Heart left ventricle (tissue), 16 donors: ENCODE measurements at regions not wholly inside any gene's neighbourhood (a gene's known extent, or its start where the extent isn't known, plus 50 kb on each side); places are given as distances from the start of the nearest gene placed in this dataset.

Experiments
- ATAC-seq, 4 donors: fragments of 200-7000 bp; cut with Tn5 transposase; one replicate each; pipeline ENCODE4 v1.9.1; 2020 to 2022; ENCODE audit warnings: moderate library complexity in 4 of 4, mild to moderate bottlenecking in 3 of 4, moderate number of reproducible peaks in 1 of 4
- DNase-seq, 5 donors: peaks; one replicate each; pipeline ENCODE4 v3.0.0-alpha.2; 2020
- H3K27ac ChIP-seq, 12 donors: fragments of 200-600 bp; sonication (generic) in 4 of 12; one replicate each; pipeline versions ENCODE4 v1.5.0 to v1.8.0; 2016 to 2022; ENCODE audit warnings: mild to moderate bottlenecking in 2 of 12
- H3K27me3 ChIP-seq, 9 donors: fragments of 200-600 bp; sonication (generic) in 2 of 9; one replicate each; pipeline versions ENCODE4 v1.5.1 to v1.8.0; 2016 to 2022; ENCODE audit warnings: mild to moderate bottlenecking in 3 of 9
- H3K36me3 ChIP-seq, 9 donors: fragments of 200-600 bp; sonication (generic) in 2 of 9; one replicate each; pipeline versions ENCODE4 v1.5.0 to v1.8.0; 2018 to 2022; ENCODE audit warnings: mild to moderate bottlenecking in 2 of 9
- H3K4me1 ChIP-seq, 12 donors: fragments of 200-600 bp; sonication (generic) in 4 of 12; one replicate each; pipeline versions ENCODE4 v1.5.0 to v1.8.0; 2016 to 2022; ENCODE audit warnings: mild to moderate bottlenecking in 3 of 12
- H3K4me3 ChIP-seq, 12 donors: fragments of 200-600 bp; sonication (generic) in 4 of 12; one replicate each; pipeline versions ENCODE4 v1.5.0 to v1.8.0; 2017 to 2022; ENCODE audit warnings: mild to moderate bottlenecking in 9 of 12, moderate library complexity in 4 of 12
- H3K9me3 ChIP-seq, 12 donors: fragments of 200-600 bp; sonication (generic) in 4 of 12; one replicate each; pipeline versions ENCODE4 v1.5.0 to v1.8.0; 2016 to 2022; ENCODE audit warnings: mild to moderate bottlenecking in 1 of 12
- POLR2A ChIP-seq, 2 donors: fragments of 450-650 bp; IDR thresholded peaks; one replicate each; pipeline ENCODE4 v1.6.1; 2017; ENCODE audit warnings: antibody characterized with exemption in 2 of 2, mild to moderate bottlenecking in 2 of 2, moderate library complexity in 2 of 2
- WGBS, 4 donors: extraction: QIAGEN DNeasy Blood & Tissue Kit in 2 of 4; methylation state at CpG; one replicate each; pipeline versions ENCODE4 v1.1.5 to v1.1.7; 2013 to 2018; 5-methylcytosine and 5-hydroxymethylcytosine counted together
- intact Hi-C, 10 donors: fragments of 100-400 bp; cut with DNase I; formaldehyde crosslinking; loops; one replicate each; pipeline versions ENCODE4 v1.11.1 to v1.14.2; 2022
- TF ChIP-seq, protein P1 (sequence below), 12 donors: fragments of 200-600 bp; sonication (generic) in 4 of 12; IDR thresholded peaks; one replicate each; pipeline versions ENCODE4 v1.5.0 to v1.8.0; 2018 to 2022; ENCODE audit warnings: antibody characterized with exemption in 12 of 12, mild to moderate bottlenecking in 5 of 12
- donor health status: ischemic (EF 13 %, LVEDD 7.1; RV severe dilation, severe dysfunction).
- donor health status: healthy with polysubstance abuse.
- donor health status: DM: no; HTN: yes; CAD: no.
- donor health status: DM: no; HTN: no; CAD: no.
- donor health status: ischemic (EF 25% LVEDD 6.9; RV normal size, moderate dysfunction).
- donor health status: ischemic (EF 25% LVEDD 5.7; RV mildly dilated, moderate dysfunction).
- donor health status: healthy.
- donor health status: DM: yes; HTN: yes; CAD: no.
- donor health status: ischemic (EF 35%, LVEDD 5.7; RV mildly dilated, moderate dysfunction).
- donor health status: nonischemic (EF 11% LVEDD 7.7; RV severe dilation, severe dysfunction).
- donor health status: DM: yes; HTN: yes; CAD: no.
- donor health status: PGD.
- donor health status: ischemic (EF 29% LVEDD 5.4; RV normal size, mild dysfunction).
- donor health status: nonischemic (EF 23%, LVEDD 6.1; RV moderate dilation, normal function).

DNA sequence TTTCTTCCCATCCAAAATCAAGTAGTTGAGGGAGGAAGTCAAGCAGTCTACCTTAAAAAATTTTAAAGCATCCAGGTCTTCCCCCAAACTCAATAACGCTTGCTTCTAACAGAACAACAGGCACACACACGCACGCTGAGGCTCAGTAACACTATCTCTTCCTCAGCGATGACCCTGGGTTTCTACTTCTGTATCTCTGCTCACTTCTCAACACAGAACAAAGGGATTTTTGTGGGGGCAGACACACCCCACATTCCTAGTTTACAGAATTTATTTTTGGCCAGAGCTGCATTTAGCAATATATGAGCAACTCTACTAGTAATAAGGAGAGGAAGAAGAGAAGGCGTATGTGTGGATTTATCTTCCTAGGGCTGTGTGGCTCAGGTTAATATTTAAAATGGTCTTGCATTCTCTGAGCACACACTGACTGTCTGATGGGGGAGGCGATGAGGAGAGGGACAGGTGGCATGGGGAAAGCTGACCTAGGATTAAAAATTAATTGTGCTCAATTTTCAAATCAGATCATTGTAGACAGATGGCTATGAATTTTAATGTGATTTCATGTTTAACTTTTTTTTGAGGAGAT, 71.3 kb upstream of the PPM1B start:
- H3K4me3 ChIP-seq = no peak overlapping the region
- intact Hi-C loops = no loop called here
- peaks cover 0 to 17% (median 7%) of the 10 kb centered on the region in 12 donors for H3K4me1 ChIP-seq
- 69 to 80% (median 74%) methylated on average over 6 of the region's 6 CpGs for WGBS, 4 donors
- ATAC-seq (no peak), DNase-seq (no peak)
- TF ChIP-seq, protein P1, sequence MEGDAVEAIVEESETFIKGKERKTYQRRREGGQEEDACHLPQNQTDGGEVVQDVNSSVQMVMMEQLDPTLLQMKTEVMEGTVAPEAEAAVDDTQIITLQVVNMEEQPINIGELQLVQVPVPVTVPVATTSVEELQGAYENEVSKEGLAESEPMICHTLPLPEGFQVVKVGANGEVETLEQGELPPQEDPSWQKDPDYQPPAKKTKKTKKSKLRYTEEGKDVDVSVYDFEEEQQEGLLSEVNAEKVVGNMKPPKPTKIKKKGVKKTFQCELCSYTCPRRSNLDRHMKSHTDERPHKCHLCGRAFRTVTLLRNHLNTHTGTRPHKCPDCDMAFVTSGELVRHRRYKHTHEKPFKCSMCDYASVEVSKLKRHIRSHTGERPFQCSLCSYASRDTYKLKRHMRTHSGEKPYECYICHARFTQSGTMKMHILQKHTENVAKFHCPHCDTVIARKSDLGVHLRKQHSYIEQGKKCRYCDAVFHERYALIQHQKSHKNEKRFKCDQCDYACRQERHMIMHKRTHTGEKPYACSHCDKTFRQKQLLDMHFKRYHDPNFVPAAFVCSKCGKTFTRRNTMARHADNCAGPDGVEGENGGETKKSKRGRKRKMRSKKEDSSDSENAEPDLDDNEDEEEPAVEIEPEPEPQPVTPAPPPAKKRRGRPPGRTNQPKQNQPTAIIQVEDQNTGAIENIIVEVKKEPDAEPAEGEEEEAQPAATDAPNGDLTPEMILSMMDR (IDR thresholded peaks at IDR 0.05) = no peak
- TF ChIP-seq POLR2A (IDR thresholded peaks at IDR 0.05) = no peak
- no peaks in the 10 kb centered on the region for H3K36me3 ChIP-seq
- peaks cover 0 to 6% (median 0%) of the 10 kb centered on the region in 12 donors for H3K9me3 ChIP-seq
- H3K27ac ChIP-seq = no peak overlapping the region
- H3K27me3 ChIP-seq = no peaks in the 10 kb centered on the region

DNA sequence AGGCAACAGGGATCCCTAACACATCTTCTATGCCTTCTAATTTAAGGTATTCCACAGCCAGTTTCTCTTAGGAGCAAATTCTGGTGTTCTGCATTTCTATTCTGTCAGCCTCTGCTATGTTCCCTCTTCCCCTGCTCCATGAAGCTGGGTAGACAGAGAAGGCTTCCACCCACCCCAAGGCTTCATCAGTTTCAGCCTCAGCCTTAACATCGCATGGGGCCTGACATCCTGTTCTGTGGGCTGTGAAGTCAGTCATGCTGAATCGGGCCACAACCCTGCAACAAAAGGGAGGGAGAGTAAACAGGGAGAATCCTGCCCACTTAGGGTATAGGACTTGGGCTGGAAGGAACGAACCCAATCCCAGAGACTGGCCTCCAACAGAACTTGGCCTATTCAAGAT, 70.6 kb upstream of the PPM1B start:
- H3K9me3 ChIP-seq = peaks cover 0 to 5% (median 0%) of the 10 kb centered on the region in 12 donors
- ATAC-seq = no peak
- H3K27ac ChIP-seq = no peak overlapping the region
- TF ChIP-seq, protein P1 (IDR thresholded peaks at IDR 0.05) = no peak
- no peak for TF ChIP-seq POLR2A (IDR thresholded peaks at IDR 0.05)
- 83 to 91% (median 85%) methylated on average over 3 of the region's 3 CpGs for WGBS, 4 donors
- H3K4me3 ChIP-seq = no peak overlapping the region
- intact Hi-C loops = no loop called here
- no peak for DNase-seq
- no peaks in the 10 kb centered on the region for H3K36me3 ChIP-seq
- no peaks in the 10 kb centered on the region for H3K27me3 ChIP-seq
- peaks cover 0 to 17% (median 7%) of the 10 kb centered on the region in 12 donors for H3K4me1 ChIP-seq

DNA sequence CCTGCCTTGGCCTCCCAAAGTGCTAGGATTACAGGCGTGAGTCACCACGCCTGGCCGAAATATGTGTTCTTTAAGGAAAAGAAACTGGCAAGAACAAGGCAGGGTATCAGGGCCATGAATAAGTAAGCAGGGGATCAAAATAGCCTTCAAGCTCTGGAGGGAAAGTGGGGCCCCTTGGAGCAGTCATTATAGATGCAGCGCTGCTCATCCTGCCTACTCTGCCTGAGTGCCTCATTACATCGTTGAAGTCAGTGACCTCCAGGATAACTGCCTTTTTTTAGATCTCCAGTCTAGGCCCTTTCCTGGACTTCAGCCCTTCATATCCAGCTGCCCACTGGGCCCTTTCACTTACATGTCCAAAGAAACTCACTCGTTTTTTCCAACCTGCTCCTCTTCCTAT, 69.8 kb upstream of the PPM1B start:
- WGBS, 4 donors = 86 to 93% (median 89%) methylated on average over 6 of the region's 6 CpGs
- Histone ChIP-seq H3K27me3 (no peaks in the 10 kb centered on the region), H3K4me1 (peaks cover 0 to 17% (median 9%) of the 10 kb centered on the region in 12 donors), H3K27ac (no peak overlapping the region), H3K36me3 (no peaks in the 10 kb centered on the region), H3K4me3 (no peak overlapping the region), H3K9me3 (no peaks in the 10 kb centered on the region)
- ATAC-seq (no peak), DNase-seq (no peak)
- TF ChIP-seq POLR2A (IDR thresholded peaks at IDR 0.05) = no peak
- TF ChIP-seq, protein P1 (IDR thresholded peaks at IDR 0.05) = no peak
- intact Hi-C loops = no loop called here

DNA sequence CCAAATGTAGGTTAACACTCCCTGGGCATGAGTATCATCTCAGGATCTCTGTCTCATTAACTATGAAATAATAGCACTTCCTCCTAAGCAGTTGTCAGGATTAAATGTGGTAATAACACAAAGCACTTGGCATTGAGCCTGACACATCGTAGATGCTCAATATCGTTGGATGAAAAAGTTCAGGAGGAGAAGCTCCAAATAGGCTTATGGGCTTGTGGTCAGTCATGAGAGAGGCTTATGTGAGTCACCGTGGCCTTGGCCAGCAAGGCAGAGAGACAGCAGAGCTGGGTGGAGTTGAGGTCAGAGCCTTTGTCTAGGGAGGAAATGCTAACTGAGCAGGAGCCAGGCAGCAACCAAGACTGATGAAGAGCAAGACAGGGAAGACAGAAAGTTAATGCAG, 68.3 kb upstream of the PPM1B start:
- Histone ChIP-seq H3K36me3 (no peaks in the 10 kb centered on the region), H3K9me3 (no peaks in the 10 kb centered on the region), H3K27me3 (no peaks in the 10 kb centered on the region), H3K27ac (peak overlapping the region in 1 of 12 donors; percentile 49), H3K4me3 (no peak overlapping the region), H3K4me1 (peaks cover 0 to 17% (median 9%) of the 10 kb centered on the region in 12 donors)
- ATAC-seq (peak; percentile 45 to 95 (median 93)), DNase-seq (peak; percentile 36 to 74 (median 66))
- WGBS, 4 donors = 23 to 61% (median 42%) methylated on average over 3 of the region's 3 CpGs
- TF ChIP-seq, protein P1 (IDR thresholded peaks at IDR 0.05) = no peak
- TF ChIP-seq POLR2A (IDR thresholded peaks at IDR 0.05) = no peak
- intact Hi-C loops = no loop called here
